A549 (cell line): ENCODE measurements at regions not wholly inside any gene's neighbourhood (a gene's known extent, or its start where the extent isn't known, plus 50 kb on each side); places are given as distances from the start of the nearest gene placed in this dataset.

ENCODE experiments used
- ATAC-seq, 2 experiments: fragments of 200-7000 bp in 1 of 2; fragments of >200 bp in 1 of 2; cut with Nextera tagmentation in 1 of 2; cut with Tn5 transposase in 1 of 2; 3 replicates each; pipeline versions ENCODE4 v1.8.0 to v1.9.1; 2018 to 2020; ENCODE audit warnings: mild to moderate bottlenecking in 1 of 2, moderate library complexity in 1 of 2
- CTCF ChIA-PET: fragments of 300-600 bp; sonication (Branson Sonifier 250); formaldehyde crosslinking; extraction: SDS; loops from one replicate; lab custom pipeline; 2021; ENCODE audit warnings: antibody characterized with exemption, inconsistent platforms; lab: Yijun Ruan, JAX
- POLR2A ChIA-PET: fragments of 350-600 bp; formaldehyde crosslinking; extraction: SDS; loops from one replicate; lab custom pipeline; 2021; ENCODE audit warnings: antibody characterized with exemption, inconsistent platforms; lab: Yijun Ruan, JAX
- DNase-seq, 2 experiments: peaks; one replicate each; pipeline versions ENCODE4 v3.0.0 to v3.0.0-alpha.2; 2011 to 2016; ENCODE audit warnings: low read depth in 1 of 2, low spot score in 1 of 2
- FAIRE-seq: peaks from 2 replicates; lab custom pipeline; 2011; peaks lifted over from hg19 to GRCh38; lab: Jason Lieb, UNC
- H3K27ac ChIP-seq, 2 experiments: fragments of >200 bp; sonication (Bioruptor Twin); formaldehyde crosslinking; 3 replicates each; pipeline ENCODE4 v1.5.1; 2016 to 2017
- H3K4me1 ChIP-seq: fragments of >200 bp; sonication (Bioruptor Twin); formaldehyde crosslinking; 3 replicates; pipeline ENCODE4 v1.6.1; 2016
- H3K4me2 ChIP-seq: fragments of >200 bp; sonication (Bioruptor Twin); formaldehyde crosslinking; 3 replicates; pipeline ENCODE4 v1.6.1; 2016
- H3K4me3 ChIP-seq: fragments of >200 bp; sonication (Bioruptor Twin); formaldehyde crosslinking; 3 replicates; pipeline ENCODE4 v1.5.1; 2016
- H3K9me3 ChIP-seq: fragments of >200 bp; sonication (Bioruptor Twin); formaldehyde crosslinking; 3 replicates; pipeline ENCODE4 v1.6.1; 2016
- CHD4 ChIP-seq: fragments of 200-600 bp; sonication (generic); IDR thresholded peaks from 2 replicates; pipeline ENCODE4 v1.6.1; 2016; ENCODE audit warnings: antibody characterized with exemption, mild to moderate bottlenecking, borderline replicate concordance
- EHMT2 ChIP-seq: fragments of 200-600 bp; sonication (generic); IDR thresholded peaks from 2 replicates; pipeline ENCODE4 v1.6.1; 2016; ENCODE audit warnings: antibody characterized with exemption, low read depth, mild to moderate bottlenecking, moderate library complexity
- FOSB ChIP-seq: fragments of 250-450 bp; sonication (Bioruptor Pico); IDR thresholded peaks from 2 replicates; pipeline ENCODE4 v1.5.0; 2020; ENCODE audit warnings: mild to moderate bottlenecking, moderate library complexity
- FOSL2 ChIP-seq, 2 experiments: fragments of 450-650 bp in 1 of 2; fragments of >200 bp in 1 of 2; sonication (Bioruptor Twin) in 1 of 2; formaldehyde crosslinking; IDR thresholded peaks; 2 replicates each; pipeline versions ENCODE4 v1.5.0 to v1.6.1; 2016 to 2020; ENCODE audit warnings: mild to moderate bottlenecking in 1 of 2, moderate library complexity in 1 of 2
- FOXS1 ChIP-seq: fragments of 250-450 bp; sonication (Bioruptor Pico); IDR thresholded peaks from 2 replicates; pipeline ENCODE4 v1.5.0; 2020; ENCODE audit warnings: mild to moderate bottlenecking, moderate library complexity
- HEYL ChIP-seq: fragments of 250-450 bp; sonication (Bioruptor Pico); IDR thresholded peaks from 2 replicates; pipeline ENCODE4 v1.8.0; 2021; ENCODE audit warnings: mild to moderate bottlenecking, moderate library complexity
- HOXB13 ChIP-seq: fragments of 250-450 bp; sonication (Bioruptor Pico); IDR thresholded peaks from 2 replicates; pipeline ENCODE4 v1.5.0; 2020; ENCODE audit warnings: low read depth, mild to moderate bottlenecking, moderate library complexity
- MAFK ChIP-seq: fragments of 450-650 bp; IDR thresholded peaks from 2 replicates; pipeline ENCODE4 v1.6.1; 2014; ENCODE audit not compliant: partially characterized antibody
- MYC ChIP-seq: IDR thresholded peaks from 2 replicates; pipeline ENCODE4 v1.6.1; 2012; ENCODE audit warnings: mild to moderate bottlenecking, inconsistent platforms, low read length, improper control_type of control experiment, borderline replicate concordance
- POLR2A ChIP-seq: IDR thresholded peaks from 2 replicates; pipeline ENCODE4 v1.6.1; 2012; ENCODE audit warnings: mild to moderate bottlenecking, low read length
- TFCP2L1 ChIP-seq: fragments of 250-450 bp; sonication (Bioruptor Pico); IDR thresholded peaks from 2 replicates; pipeline ENCODE4 v1.5.0; 2021; ENCODE audit warnings: mild to moderate bottlenecking
- TP53 ChIP-seq: fragments of 250-450 bp; sonication (Bioruptor Pico); IDR thresholded peaks from 2 replicates; pipeline ENCODE4 v1.5.0; 2021; ENCODE audit warnings: mild to moderate bottlenecking, moderate library complexity
- ZFP36 ChIP-seq: fragments of 450-650 bp; IDR thresholded peaks from 2 replicates; pipeline ENCODE4 v1.6.1; 2014; ENCODE audit warnings: borderline replicate concordance; ENCODE audit not compliant: partially characterized antibody
- ZSCAN20 ChIP-seq: fragments of 250-450 bp; sonication (Bioruptor Pico); IDR thresholded peaks from 2 replicates; pipeline ENCODE4 v1.8.0; 2022; ENCODE audit warnings: mild to moderate bottlenecking, moderate library complexity
- WGBS: methylation state at CpG from one replicate; pipeline ENCODE4 v1.1.6; 2017; ENCODE audit errors: missing lambda C conversion rate; 5-methylcytosine and 5-hydroxymethylcytosine counted together
- TF ChIP-seq, protein P1 (sequence below): IDR thresholded peaks from 2 replicates; pipeline ENCODE4 v1.6.1; 2012
- TF ChIP-seq, protein P2 (sequence below): fragments of >200 bp; sonication (Bioruptor Twin); formaldehyde crosslinking; IDR thresholded peaks from 3 replicates; pipeline ENCODE4 v1.5.1; 2016
- TF ChIP-seq, protein P3 (sequence below): fragments of 200-600 bp; sonication (generic); IDR thresholded peaks from 2 replicates; pipeline ENCODE4 v1.6.1; 2016; ENCODE audit warnings: antibody characterized with exemption, mild to moderate bottlenecking, moderate library complexity
- TF ChIP-seq, protein P4 (sequence below): fragments of 150-350 bp; IDR thresholded peaks from 2 replicates; pipeline ENCODE4 v1.6.1; 2014; ENCODE audit warnings: low read depth, mild to moderate bottlenecking, low read length
- TF ChIP-seq, protein P5 (sequence below): fragments of 250-450 bp; sonication (Bioruptor Pico); IDR thresholded peaks from 2 replicates; pipeline ENCODE4 v1.5.0; 2020; ENCODE audit warnings: low read depth, mild to moderate bottlenecking, moderate library complexity

DNA sequence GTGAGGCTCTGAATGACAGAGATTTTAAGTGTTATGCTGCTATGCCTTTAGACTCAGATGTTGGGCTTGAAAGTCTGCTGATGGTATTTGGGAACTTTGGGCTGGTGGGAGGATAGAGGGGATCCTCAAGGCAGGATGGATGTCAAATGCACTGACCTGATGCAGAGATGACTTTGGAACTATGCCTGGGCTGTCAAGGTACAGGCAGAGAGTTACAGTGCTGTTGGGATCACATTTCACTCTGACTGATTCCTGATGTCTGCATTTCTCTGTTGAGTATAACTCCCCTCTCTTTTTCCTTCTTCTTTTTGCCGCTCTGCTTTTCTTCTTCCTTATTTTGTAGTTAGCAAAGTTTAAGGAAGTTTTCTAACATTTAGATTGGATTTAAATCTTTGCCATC lies 271.8 kb upstream of the ARX start:
- no peak overlapping the region for H3K27ac ChIP-seq
- FAIRE-seq (no peak), DNase-seq (no peak), ATAC-seq (no peak)
- no peak overlapping the region for H3K4me2 ChIP-seq
- H3K9me3 ChIP-seq = no peaks in the 10 kb centered on the region
- H3K4me1 ChIP-seq = no peaks in the 10 kb centered on the region
- ChIA-PET POLR2A (no interaction called here), CTCF (no interaction called here)
- TF ChIP-seq, protein P1, sequence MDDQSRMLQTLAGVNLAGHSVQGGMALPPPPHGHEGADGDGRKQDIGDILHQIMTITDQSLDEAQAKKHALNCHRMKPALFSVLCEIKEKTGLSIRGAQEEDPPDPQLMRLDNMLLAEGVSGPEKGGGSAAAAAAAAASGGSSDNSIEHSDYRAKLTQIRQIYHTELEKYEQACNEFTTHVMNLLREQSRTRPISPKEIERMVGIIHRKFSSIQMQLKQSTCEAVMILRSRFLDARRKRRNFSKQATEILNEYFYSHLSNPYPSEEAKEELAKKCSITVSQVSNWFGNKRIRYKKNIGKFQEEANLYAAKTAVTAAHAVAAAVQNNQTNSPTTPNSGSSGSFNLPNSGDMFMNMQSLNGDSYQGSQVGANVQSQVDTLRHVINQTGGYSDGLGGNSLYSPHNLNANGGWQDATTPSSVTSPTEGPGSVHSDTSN = no peak
- TF ChIP-seq, protein P2, sequence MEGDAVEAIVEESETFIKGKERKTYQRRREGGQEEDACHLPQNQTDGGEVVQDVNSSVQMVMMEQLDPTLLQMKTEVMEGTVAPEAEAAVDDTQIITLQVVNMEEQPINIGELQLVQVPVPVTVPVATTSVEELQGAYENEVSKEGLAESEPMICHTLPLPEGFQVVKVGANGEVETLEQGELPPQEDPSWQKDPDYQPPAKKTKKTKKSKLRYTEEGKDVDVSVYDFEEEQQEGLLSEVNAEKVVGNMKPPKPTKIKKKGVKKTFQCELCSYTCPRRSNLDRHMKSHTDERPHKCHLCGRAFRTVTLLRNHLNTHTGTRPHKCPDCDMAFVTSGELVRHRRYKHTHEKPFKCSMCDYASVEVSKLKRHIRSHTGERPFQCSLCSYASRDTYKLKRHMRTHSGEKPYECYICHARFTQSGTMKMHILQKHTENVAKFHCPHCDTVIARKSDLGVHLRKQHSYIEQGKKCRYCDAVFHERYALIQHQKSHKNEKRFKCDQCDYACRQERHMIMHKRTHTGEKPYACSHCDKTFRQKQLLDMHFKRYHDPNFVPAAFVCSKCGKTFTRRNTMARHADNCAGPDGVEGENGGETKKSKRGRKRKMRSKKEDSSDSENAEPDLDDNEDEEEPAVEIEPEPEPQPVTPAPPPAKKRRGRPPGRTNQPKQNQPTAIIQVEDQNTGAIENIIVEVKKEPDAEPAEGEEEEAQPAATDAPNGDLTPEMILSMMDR = no peak
- no peak for TF ChIP-seq ZFP36
- TF ChIP-seq CHD4 = no peak
- TF ChIP-seq POLR2A = no peak
- TF ChIP-seq TP53 (CRISPR knock-in tag) = no peak
- no peak overlapping the region for H3K4me3 ChIP-seq
- WGBS = 0% methylated on average over 1 of the region's 1 CpG

DNA sequence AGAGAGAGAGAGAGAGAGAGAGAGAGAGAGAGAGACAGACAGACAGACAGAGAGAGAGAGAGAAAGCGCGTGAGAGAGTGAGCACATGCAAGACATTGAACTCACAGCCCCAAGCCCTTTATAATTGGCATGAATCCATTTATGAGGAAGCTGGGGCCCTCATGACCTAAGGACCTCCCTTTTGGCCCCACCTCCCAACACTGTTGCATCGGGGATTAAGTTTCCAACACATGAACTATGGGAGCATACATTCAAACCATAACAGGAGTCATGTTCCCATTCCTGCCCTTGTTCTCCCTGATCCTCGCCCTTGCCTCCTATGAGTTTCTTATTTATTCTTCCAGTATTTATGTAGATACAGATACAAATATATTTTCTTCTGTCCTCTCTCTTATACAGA lies 269.8 kb upstream of the ARX start:
- no peak for DNase-seq
- CTCF ChIA-PET = no interaction called here
- 47% methylated on average over 4 of the region's 4 CpGs for WGBS
- POLR2A ChIA-PET = no interaction called here
- ATAC-seq = no peak
- FAIRE-seq = no peak
- H3K4me1 ChIP-seq = no peaks in the 10 kb centered on the region
- TF ChIP-seq FOSL2 (IDR thresholded peaks at IDR 0.05) (no peak), FOSL2 (CRISPR knock-in tag; IDR thresholded peaks at IDR 0.05) (no peak), EHMT2 (no peak), MAFK (no peak), TFCP2L1 (CRISPR knock-in tag) (no peak), HOXB13 (CRISPR knock-in tag) (no peak), HEYL (CRISPR knock-in tag) (no peak), MYC (no peak), ZSCAN20 (CRISPR knock-in tag) (no peak), FOSB (CRISPR knock-in tag) (no peak), FOXS1 (CRISPR knock-in tag) (no peak), ZFP36 (no peak)
- TF ChIP-seq, protein P3, sequence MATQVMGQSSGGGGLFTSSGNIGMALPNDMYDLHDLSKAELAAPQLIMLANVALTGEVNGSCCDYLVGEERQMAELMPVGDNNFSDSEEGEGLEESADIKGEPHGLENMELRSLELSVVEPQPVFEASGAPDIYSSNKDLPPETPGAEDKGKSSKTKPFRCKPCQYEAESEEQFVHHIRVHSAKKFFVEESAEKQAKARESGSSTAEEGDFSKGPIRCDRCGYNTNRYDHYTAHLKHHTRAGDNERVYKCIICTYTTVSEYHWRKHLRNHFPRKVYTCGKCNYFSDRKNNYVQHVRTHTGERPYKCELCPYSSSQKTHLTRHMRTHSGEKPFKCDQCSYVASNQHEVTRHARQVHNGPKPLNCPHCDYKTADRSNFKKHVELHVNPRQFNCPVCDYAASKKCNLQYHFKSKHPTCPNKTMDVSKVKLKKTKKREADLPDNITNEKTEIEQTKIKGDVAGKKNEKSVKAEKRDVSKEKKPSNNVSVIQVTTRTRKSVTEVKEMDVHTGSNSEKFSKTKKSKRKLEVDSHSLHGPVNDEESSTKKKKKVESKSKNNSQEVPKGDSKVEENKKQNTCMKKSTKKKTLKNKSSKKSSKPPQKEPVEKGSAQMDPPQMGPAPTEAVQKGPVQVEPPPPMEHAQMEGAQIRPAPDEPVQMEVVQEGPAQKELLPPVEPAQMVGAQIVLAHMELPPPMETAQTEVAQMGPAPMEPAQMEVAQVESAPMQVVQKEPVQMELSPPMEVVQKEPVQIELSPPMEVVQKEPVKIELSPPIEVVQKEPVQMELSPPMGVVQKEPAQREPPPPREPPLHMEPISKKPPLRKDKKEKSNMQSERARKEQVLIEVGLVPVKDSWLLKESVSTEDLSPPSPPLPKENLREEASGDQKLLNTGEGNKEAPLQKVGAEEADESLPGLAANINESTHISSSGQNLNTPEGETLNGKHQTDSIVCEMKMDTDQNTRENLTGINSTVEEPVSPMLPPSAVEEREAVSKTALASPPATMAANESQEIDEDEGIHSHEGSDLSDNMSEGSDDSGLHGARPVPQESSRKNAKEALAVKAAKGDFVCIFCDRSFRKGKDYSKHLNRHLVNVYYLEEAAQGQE = no peak
- TF ChIP-seq, protein P4, sequence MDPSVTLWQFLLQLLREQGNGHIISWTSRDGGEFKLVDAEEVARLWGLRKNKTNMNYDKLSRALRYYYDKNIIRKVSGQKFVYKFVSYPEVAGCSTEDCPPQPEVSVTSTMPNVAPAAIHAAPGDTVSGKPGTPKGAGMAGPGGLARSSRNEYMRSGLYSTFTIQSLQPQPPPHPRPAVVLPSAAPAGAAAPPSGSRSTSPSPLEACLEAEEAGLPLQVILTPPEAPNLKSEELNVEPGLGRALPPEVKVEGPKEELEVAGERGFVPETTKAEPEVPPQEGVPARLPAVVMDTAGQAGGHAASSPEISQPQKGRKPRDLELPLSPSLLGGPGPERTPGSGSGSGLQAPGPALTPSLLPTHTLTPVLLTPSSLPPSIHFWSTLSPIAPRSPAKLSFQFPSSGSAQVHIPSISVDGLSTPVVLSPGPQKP = no peak
- TF ChIP-seq, protein P1 = no peak
- TF ChIP-seq, protein P5, sequence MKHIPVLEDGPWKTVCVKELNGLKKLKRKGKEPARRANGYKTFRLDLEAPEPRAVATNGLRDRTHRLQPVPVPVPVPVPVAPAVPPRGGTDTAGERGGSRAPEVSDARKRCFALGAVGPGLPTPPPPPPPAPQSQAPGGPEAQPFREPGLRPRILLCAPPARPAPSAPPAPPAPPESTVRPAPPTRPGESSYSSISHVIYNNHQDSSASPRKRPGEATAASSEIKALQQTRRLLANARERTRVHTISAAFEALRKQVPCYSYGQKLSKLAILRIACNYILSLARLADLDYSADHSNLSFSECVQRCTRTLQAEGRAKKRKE (CRISPR knock-in tag) = no peak
- no peak overlapping the region for H3K4me2 ChIP-seq
- no peak overlapping the region for H3K4me3 ChIP-seq
- H3K27ac ChIP-seq = no peak overlapping the region
- no peaks in the 10 kb centered on the region for H3K9me3 ChIP-seq
